SK-N-MC (cell line): ENCODE measurements at regions not wholly inside any gene's neighbourhood (a gene's known extent, or its start where the extent isn't known, plus 50 kb on each side); places are given as distances from the start of the nearest gene placed in this dataset.

ENCODE experiments used
- EZH2 ChIP-seq: fragments of 200-600 bp; sonication (generic); IDR thresholded peaks from one replicate; pipeline ENCODE4 v1.6.1; 2017; ENCODE audit warnings: antibody characterized with exemption
- POLR2AphosphoS5 ChIP-seq: IDR thresholded peaks from 2 replicates; pipeline ENCODE4 v1.6.1; 2012; ENCODE audit warnings: mild to moderate bottlenecking, low read depth, low read length, borderline replicate concordance

DNA sequence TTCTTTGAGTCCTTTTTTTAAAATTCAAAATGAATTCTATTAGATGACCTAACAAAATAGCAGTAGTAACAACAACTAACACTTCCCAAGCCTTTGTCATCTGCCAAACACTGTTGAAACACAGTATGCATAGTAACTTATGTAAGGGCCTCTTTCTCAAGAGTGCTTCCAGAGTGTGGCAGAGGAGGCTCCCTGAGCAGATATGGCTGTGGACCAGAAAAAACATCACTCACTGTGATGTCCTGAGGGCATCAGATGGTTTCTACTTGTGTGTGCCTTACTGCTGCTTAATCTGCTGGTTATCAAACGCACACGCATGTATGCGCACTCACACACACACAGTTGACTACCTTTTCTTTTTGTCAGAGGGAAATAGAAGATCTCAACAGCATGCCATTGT is 110.8 kb downstream of the DLEU7 start:
- TF ChIP-seq EZH2 (no peak), POLR2AphosphoS5 (no peak)
